ENCODE measurements at regions not wholly inside any gene's neighbourhood (a gene's known extent, or its start where the extent isn't known, plus 50 kb on each side); places are given as distances from the start of the nearest gene placed in this dataset.

DNA sequence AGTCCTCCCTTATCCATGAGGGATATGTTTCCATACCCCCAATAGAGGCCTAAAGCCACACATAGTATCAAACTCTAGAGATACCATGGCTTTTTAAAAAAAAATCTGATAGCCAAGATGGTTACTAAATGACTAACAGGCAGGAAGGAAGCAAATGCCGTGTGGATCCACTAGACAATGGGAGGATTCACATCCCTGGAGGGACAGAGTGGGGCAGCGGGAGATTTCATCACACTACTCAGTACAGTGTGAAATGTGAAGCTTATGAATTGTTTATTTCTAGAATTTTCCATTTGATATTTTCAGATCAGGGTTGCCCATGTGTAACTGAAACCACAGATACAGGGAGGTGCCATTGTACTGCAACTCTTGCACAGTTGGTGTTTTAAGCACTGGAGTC, 826.6 kb downstream of the SQOR start:
- TF ChIP-seq POLR2A (IDR thresholded peaks at IDR 0.05; ENCODE audit: borderline replicate concordance, extremely low read depth, insufficient read depth, insufficient read length) (no peak), CTCF (IDR thresholded peaks at IDR 0.05 in 2 of 3, conservative IDR thresholded peaks at IDR 0.05 in 1 of 3; ENCODE audit: borderline replicate concordance in 1 of 3, insufficient read depth in 1 of 3, low read depth in 2 of 3, low read length in 2 of 3) (no peak), POLR2AphosphoS5 (IDR thresholded peaks at IDR 0.05; ENCODE audit: low read depth, low read length) (no peak), RAD21 (IDR thresholded peaks at IDR 0.05; ENCODE audit: low read depth) (no peak), ZBTB33 (IDR thresholded peaks at IDR 0.05; ENCODE audit: extremely low read depth, insufficient replicate concordance, low read length) (no peak), SP1 (IDR thresholded peaks at IDR 0.05; ENCODE audit: low read depth) (no peak), YY1 (IDR thresholded peaks at IDR 0.05; ENCODE audit: extremely low read depth, insufficient replicate concordance, low read depth, low read length) (no peak), FOSL1 (IDR thresholded peaks at IDR 0.05; ENCODE audit: low read depth) (no peak)
- TF ChIP-seq, protein P1, sequence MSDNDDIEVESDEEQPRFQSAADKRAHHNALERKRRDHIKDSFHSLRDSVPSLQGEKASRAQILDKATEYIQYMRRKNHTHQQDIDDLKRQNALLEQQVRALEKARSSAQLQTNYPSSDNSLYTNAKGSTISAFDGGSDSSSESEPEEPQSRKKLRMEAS (IDR thresholded peaks at IDR 0.05), result no peak
- TF ChIP-seq, protein P2, sequence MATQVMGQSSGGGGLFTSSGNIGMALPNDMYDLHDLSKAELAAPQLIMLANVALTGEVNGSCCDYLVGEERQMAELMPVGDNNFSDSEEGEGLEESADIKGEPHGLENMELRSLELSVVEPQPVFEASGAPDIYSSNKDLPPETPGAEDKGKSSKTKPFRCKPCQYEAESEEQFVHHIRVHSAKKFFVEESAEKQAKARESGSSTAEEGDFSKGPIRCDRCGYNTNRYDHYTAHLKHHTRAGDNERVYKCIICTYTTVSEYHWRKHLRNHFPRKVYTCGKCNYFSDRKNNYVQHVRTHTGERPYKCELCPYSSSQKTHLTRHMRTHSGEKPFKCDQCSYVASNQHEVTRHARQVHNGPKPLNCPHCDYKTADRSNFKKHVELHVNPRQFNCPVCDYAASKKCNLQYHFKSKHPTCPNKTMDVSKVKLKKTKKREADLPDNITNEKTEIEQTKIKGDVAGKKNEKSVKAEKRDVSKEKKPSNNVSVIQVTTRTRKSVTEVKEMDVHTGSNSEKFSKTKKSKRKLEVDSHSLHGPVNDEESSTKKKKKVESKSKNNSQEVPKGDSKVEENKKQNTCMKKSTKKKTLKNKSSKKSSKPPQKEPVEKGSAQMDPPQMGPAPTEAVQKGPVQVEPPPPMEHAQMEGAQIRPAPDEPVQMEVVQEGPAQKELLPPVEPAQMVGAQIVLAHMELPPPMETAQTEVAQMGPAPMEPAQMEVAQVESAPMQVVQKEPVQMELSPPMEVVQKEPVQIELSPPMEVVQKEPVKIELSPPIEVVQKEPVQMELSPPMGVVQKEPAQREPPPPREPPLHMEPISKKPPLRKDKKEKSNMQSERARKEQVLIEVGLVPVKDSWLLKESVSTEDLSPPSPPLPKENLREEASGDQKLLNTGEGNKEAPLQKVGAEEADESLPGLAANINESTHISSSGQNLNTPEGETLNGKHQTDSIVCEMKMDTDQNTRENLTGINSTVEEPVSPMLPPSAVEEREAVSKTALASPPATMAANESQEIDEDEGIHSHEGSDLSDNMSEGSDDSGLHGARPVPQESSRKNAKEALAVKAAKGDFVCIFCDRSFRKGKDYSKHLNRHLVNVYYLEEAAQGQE (IDR thresholded peaks at IDR 0.05; ENCODE audit: low read depth), result no peak

All from HCT116 (cell line).